Transverse colon (tissue), 4 donors: ENCODE measurements at regions not wholly inside any gene's neighbourhood (a gene's known extent, or its start where the extent isn't known, plus 50 kb on each side); places are given as distances from the start of the nearest gene placed in this dataset.

Experiments
- CTCF ChIP-seq, 5 experiments: fragments of 200-600 bp in 3 of 5; fragments of 450-650 bp in 2 of 5; sonication (generic) in 3 of 5; IDR thresholded peaks; 1 replicate in 2 of 5; 2 replicates in 3 of 5; pipeline ENCODE4 v1.5.1; 2016 to 2017; ENCODE audit warnings: antibody characterized with exemption in 5 of 5, inconsistent platforms in 3 of 5, mild to moderate bottlenecking in 2 of 5, moderate library complexity in 1 of 5
- EP300 ChIP-seq: sonication (generic); formaldehyde crosslinking; IDR thresholded peaks from one replicate; pipeline ENCODE4 v1.6.1; 2017; ENCODE audit warnings: antibody characterized with exemption, low read depth
- POLR2AphosphoS5 ChIP-seq, 3 donors: sonication (generic); formaldehyde crosslinking; IDR thresholded peaks; one replicate each; pipeline ENCODE4 v1.6.1; 2016; ENCODE audit warnings: antibody characterized with exemption in 3 of 3

- TF ChIP-seq EP300, result no peak
- TF ChIP-seq CTCF (IDR thresholded peaks at IDR 0.05), result peak; percentile 71 to 91 (median 75)
- TF ChIP-seq POLR2AphosphoS5 (IDR thresholded peaks at IDR 0.05), result no peak
Observed at GRCh38 chr11:128172046-128172878, 415.1 kb downstream of the ETS1 start.
